ENCODE measurements at regions not wholly inside any gene's neighbourhood (a gene's known extent, or its start where the extent isn't known, plus 50 kb on each side); places are given as distances from the start of the nearest gene placed in this dataset.

DNA sequence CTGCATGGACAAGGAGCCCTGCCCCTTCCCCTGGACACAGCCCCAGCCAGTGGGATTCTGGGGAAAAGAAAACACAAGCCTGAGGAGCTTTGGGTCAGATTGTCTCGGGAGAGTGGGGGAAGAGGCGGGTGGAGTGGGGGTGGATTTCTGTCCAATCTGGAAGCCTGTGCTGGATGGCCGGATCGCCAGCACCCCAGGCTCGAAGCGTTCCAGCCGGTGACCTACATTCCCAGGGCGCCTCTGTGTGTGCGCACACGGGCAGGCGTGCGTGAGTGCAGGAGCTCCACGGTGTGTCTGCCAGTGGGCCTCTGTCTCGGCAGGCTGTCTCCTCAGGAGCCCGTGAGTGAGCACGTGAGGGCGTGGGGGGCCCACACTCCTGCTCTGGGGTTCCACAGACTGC is 74.3 kb upstream of the DAB2IP start:
- Histone ChIP-seq H3K4me3 (ENCODE audit: low read length) (no peak overlapping the region), H3K27ac (ENCODE audit: low read length) (no peak overlapping the region), H3K36me3 (replicated peaks; ENCODE audit: low read depth, low read length) (no peaks in the 10 kb centered on the region), H3K4me2 (ENCODE audit: low read length) (no peak overlapping the region), H2AFZ (ENCODE audit: low read depth, low read length) (no peak overlapping the region), H3K27me3 (ENCODE audit: low read depth, low read length) (0 out of 2 replicates have a peak, but pooled peaks cover 6% of the 10 kb centered on the region), H3K4me1 (ENCODE audit: low read length) (no peaks in the 10 kb centered on the region), H3K9ac (ENCODE audit: low read length) (no peak overlapping the region), H4K20me1 (ENCODE audit: insufficient read depth, low read length) (no peaks in the 10 kb centered on the region), H3K79me2 (ENCODE audit: low read length) (no peaks in the 10 kb centered on the region), H3K9me3 (ENCODE audit: insufficient read depth, low read length) (no peaks in the 10 kb centered on the region)
- no peak for TF ChIP-seq EZH2phosphoT487 (IDR thresholded peaks at IDR 0.05; ENCODE audit: low read depth)
- TF ChIP-seq, protein P1, sequence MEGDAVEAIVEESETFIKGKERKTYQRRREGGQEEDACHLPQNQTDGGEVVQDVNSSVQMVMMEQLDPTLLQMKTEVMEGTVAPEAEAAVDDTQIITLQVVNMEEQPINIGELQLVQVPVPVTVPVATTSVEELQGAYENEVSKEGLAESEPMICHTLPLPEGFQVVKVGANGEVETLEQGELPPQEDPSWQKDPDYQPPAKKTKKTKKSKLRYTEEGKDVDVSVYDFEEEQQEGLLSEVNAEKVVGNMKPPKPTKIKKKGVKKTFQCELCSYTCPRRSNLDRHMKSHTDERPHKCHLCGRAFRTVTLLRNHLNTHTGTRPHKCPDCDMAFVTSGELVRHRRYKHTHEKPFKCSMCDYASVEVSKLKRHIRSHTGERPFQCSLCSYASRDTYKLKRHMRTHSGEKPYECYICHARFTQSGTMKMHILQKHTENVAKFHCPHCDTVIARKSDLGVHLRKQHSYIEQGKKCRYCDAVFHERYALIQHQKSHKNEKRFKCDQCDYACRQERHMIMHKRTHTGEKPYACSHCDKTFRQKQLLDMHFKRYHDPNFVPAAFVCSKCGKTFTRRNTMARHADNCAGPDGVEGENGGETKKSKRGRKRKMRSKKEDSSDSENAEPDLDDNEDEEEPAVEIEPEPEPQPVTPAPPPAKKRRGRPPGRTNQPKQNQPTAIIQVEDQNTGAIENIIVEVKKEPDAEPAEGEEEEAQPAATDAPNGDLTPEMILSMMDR (IDR thresholded peaks at IDR 0.05; ENCODE audit: low read depth, low read length): no peak

DNA sequence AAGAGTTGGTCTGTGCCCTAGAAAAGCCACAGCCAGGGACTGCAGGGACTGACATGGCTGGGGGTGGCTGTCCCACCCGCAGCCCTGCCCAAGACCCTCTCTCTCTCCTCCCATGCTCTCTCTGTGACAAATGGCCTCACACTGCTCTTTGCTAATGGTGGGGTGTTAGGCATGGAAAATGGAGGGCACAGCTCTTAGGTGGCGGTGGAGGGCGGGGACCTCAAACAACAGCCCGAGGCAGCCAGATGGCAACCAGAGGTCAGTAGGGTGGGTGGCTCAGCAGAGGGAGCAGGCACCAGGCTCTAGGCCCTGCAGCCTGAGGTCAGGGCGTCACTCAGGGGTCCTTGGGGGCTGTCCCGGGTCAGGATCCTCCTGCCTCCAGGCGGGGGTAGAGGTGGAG is 73.9 kb upstream of the DAB2IP start:
- H3K9me3 ChIP-seq (ENCODE audit: insufficient read depth, low read length): no peaks in the 10 kb centered on the region
- no peaks in the 10 kb centered on the region for H3K36me3 ChIP-seq (replicated peaks; ENCODE audit: low read depth, low read length)
- no peaks in the 10 kb centered on the region for H3K4me1 ChIP-seq (ENCODE audit: low read length)
- no peak overlapping the region for H2AFZ ChIP-seq (ENCODE audit: low read depth, low read length)
- no peaks in the 10 kb centered on the region for H4K20me1 ChIP-seq (ENCODE audit: insufficient read depth, low read length)
- no peaks in the 10 kb centered on the region for H3K79me2 ChIP-seq (ENCODE audit: low read length)
- H3K9ac ChIP-seq (ENCODE audit: low read length): no peak overlapping the region
- TF ChIP-seq EZH2phosphoT487 (IDR thresholded peaks at IDR 0.05; ENCODE audit: low read depth): no peak
- TF ChIP-seq, protein P1 (IDR thresholded peaks at IDR 0.05; ENCODE audit: low read depth, low read length): no peak
- H3K27me3 ChIP-seq (ENCODE audit: low read depth, low read length): peaks cover 6% of the 10 kb centered on the region; the same call in 1 of the 2 replicates
- H3K4me2 ChIP-seq (ENCODE audit: low read length): no peak overlapping the region
- no peak overlapping the region for H3K27ac ChIP-seq (ENCODE audit: low read length)
- H3K4me3 ChIP-seq (ENCODE audit: low read length): no peak overlapping the region

DNA sequence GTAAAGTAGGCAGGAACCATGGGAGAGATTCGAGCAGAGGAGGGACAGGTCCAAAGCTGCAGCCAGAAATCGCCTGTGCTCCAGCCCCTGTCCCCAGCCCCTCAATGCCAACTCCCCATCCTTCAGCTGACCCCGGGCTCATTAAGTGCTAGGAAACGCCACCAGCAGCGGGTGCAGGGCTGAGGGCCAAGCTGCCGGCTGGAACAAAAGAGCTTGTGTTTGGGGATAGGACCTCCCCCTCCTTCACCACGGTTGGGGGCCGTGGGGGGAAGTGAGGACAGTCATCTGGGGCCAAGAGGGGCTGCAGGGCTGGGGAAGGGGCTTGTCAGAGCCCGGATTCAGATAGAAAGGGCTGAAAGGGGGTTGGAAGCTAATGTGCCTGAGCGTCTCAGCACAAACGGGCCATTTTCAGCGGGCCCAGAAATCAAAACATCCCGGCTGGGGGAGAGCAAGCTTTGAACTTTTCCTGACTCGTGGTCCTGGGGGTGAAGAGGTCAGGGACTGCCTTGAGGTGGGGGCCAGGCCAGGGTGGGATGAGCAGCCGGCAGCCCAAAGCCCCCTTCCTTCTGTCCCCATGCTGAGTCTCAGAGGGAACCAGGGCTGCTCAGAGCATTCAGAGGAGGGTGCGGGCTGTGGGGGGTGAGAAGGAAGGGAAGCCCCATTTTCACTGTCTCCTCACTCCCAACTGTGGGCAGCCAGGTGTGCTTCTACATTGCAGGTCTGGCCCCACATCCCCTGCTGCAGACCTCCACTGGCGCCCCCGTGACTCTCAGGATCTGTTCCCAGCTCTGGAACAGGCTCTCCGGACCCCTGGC is 69.4 kb upstream of the DAB2IP start:
- no peak for TF ChIP-seq EZH2phosphoT487 (IDR thresholded peaks at IDR 0.05; ENCODE audit: low read depth)
- TF ChIP-seq, protein P1 (IDR thresholded peaks at IDR 0.05; ENCODE audit: low read depth, low read length): no peak
- no peaks in the 10 kb centered on the region for H3K9me3 ChIP-seq (ENCODE audit: insufficient read depth, low read length)
- H4K20me1 ChIP-seq (ENCODE audit: insufficient read depth, low read length): no peaks in the 10 kb centered on the region
- no peaks in the 10 kb centered on the region for H3K79me2 ChIP-seq (ENCODE audit: low read length)
- no peak overlapping the region for H3K9ac ChIP-seq (ENCODE audit: low read length)
- peaks cover 26% of the 10 kb centered on the region for H3K27me3 ChIP-seq (ENCODE audit: low read depth, low read length)
- H3K36me3 ChIP-seq (replicated peaks; ENCODE audit: low read depth, low read length): no peaks in the 10 kb centered on the region
- no peak overlapping the region for H3K4me2 ChIP-seq (ENCODE audit: low read length)
- no peak overlapping the region for H3K4me3 ChIP-seq (ENCODE audit: low read length)
- no peak overlapping the region for H2AFZ ChIP-seq (ENCODE audit: low read depth, low read length)
- no peak overlapping the region for H3K27ac ChIP-seq (ENCODE audit: low read length)
- H3K4me1 ChIP-seq (ENCODE audit: low read length): no peaks in the 10 kb centered on the region

DNA sequence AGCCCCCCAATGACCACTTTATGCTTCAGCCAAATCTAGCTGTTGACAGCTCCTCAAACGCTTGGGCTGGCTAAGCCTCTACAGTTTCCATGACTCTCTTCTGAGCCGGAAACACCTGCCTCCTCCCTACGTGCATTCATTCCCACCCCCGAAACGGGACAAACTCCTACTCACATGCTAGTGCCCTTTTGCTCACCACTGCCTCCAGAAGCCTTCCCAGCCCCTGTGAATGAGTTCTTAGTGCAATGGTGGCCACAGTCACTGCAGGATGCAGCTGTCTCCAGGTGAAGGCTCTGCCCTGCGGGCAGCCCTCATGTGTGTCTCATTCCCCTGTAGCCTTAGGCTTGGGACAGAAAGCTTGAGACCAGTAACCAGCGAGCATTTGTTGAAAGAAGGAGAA is 68.8 kb upstream of the DAB2IP start:
- Histone ChIP-seq H3K4me3 (ENCODE audit: low read length) (no peak overlapping the region), H3K27ac (ENCODE audit: low read length) (no peak overlapping the region), H3K36me3 (replicated peaks; ENCODE audit: low read depth, low read length) (no peaks in the 10 kb centered on the region), H3K9ac (ENCODE audit: low read length) (no peak overlapping the region), H3K9me3 (ENCODE audit: insufficient read depth, low read length) (no peaks in the 10 kb centered on the region), H4K20me1 (ENCODE audit: insufficient read depth, low read length) (no peaks in the 10 kb centered on the region), H3K27me3 (ENCODE audit: low read depth, low read length) (peaks cover 30% of the 10 kb centered on the region), H3K79me2 (ENCODE audit: low read length) (no peaks in the 10 kb centered on the region), H3K4me1 (ENCODE audit: low read length) (no peaks in the 10 kb centered on the region), H2AFZ (ENCODE audit: low read depth, low read length) (no peak overlapping the region), H3K4me2 (ENCODE audit: low read length) (no peak overlapping the region)
- TF ChIP-seq, protein P1 (IDR thresholded peaks at IDR 0.05; ENCODE audit: low read depth, low read length): no peak
- no peak for TF ChIP-seq EZH2phosphoT487 (IDR thresholded peaks at IDR 0.05; ENCODE audit: low read depth)
